ENCODE measurements at regions not wholly inside any gene's neighbourhood (a gene's known extent, or its start where the extent isn't known, plus 50 kb on each side); places are given as distances from the start of the nearest gene placed in this dataset.

- DNase-seq, result no peak
Observed at GRCh38 chr1:56003846-56004245, 575.5 kb downstream of the PLPP3 start.

GRCh38 chr1:56002231-56002630 lies 577.1 kb downstream of the PLPP3 start:
- no peak for DNase-seq

- no peak for DNase-seq
Observed at GRCh38 chr1:56000424-56000823, 578.9 kb downstream of the PLPP3 start.

- no peak for DNase-seq
Observed at GRCh38 chr1:55997536-55997935, 581.8 kb downstream of the PLPP3 start.

GRCh38 chr1:55993646-55994318 lies 585.6 kb downstream of the PLPP3 start:
- no peak for DNase-seq

GRCh38 chr1:55990007-55990406 lies 589.4 kb downstream of the PLPP3 start:
- no peak for DNase-seq

- no peak for DNase-seq
Observed at GRCh38 chr1:55988963-55989452, 590.4 kb downstream of the PLPP3 start.

- DNase-seq, result no peak
Observed at GRCh38 chr1:55987491-55988249, 591.7 kb downstream of the PLPP3 start.

- no peak for DNase-seq
Observed at GRCh38 chr1:55986003-55986402, 593.4 kb downstream of the PLPP3 start.

- DNase-seq, result no peak
Observed at GRCh38 chr1:55981010-55981650, 598.2 kb downstream of the PLPP3 start.

GRCh38 chr1:55980582-55980981 lies 598.8 kb downstream of the PLPP3 start:
- DNase-seq, result no peak

- no peak for DNase-seq
Observed at GRCh38 chr1:55974714-55975441, 604.5 kb downstream of the PLPP3 start.

- no peak for DNase-seq
Observed at GRCh38 chr1:55970526-55971110, 608.7 kb downstream of the PLPP3 start.

- DNase-seq, result no peak
Observed at GRCh38 chr1:55969322-55969721, 610.0 kb downstream of the PLPP3 start.

GRCh38 chr1:55968661-55969060 lies 610.7 kb downstream of the PLPP3 start:
- DNase-seq, result no peak

- DNase-seq, result no peak
Observed at GRCh38 chr1:55965981-55966461, 613.3 kb downstream of the PLPP3 start.

- DNase-seq, result no peak
Observed at GRCh38 chr1:55962472-55962871, 616.9 kb downstream of the PLPP3 start.

GRCh38 chr1:55959136-55959548 lies 620.2 kb downstream of the PLPP3 start:
- no peak for DNase-seq

GRCh38 chr1:55958498-55958897 lies 620.9 kb downstream of the PLPP3 start:
- DNase-seq, result no peak

GRCh38 chr1:55957276-55957675 lies 622.1 kb downstream of the PLPP3 start:
- no peak for DNase-seq

- no peak for DNase-seq
Observed at GRCh38 chr1:55955016-55955621, 624.2 kb downstream of the PLPP3 start.

- DNase-seq, result no peak
Observed at GRCh38 chr1:55951291-55951690, 628.1 kb downstream of the PLPP3 start.

Measured in NCI-H774 (cell line).